Neuron (in vitro differentiated cells): ENCODE measurements at regions not wholly inside any gene's neighbourhood (a gene's known extent, or its start where the extent isn't known, plus 50 kb on each side); places are given as distances from the start of the nearest gene placed in this dataset.

Experiments used
- H2AFZ ChIP-seq: one replicate; pipeline ENCODE4 v1.6.1; 2013; ENCODE audit warnings: low read depth, mild to moderate bottlenecking, inconsistent platforms, low read length, moderate library complexity
- H3K27me3 ChIP-seq: one replicate; pipeline ENCODE4 v1.6.1; 2013; ENCODE audit warnings: low read length; ENCODE audit not compliant: insufficient read depth
- H3K36me3 ChIP-seq: one replicate; pipeline ENCODE4 v1.6.1; 2013; ENCODE audit warnings: low read length; ENCODE audit not compliant: insufficient read depth
- H3K4me1 ChIP-seq: one replicate; pipeline ENCODE4 v1.6.1; 2013; ENCODE audit warnings: low read length; ENCODE audit not compliant: insufficient read depth
- H3K4me3 ChIP-seq: 2 replicates; pipeline ENCODE4 v1.5.1; 2013; ENCODE audit warnings: mild to moderate bottlenecking, low read length, moderate library complexity
- H3K9me3 ChIP-seq: one replicate; pipeline ENCODE4 v1.6.1; 2013; ENCODE audit warnings: low read length

DNA sequence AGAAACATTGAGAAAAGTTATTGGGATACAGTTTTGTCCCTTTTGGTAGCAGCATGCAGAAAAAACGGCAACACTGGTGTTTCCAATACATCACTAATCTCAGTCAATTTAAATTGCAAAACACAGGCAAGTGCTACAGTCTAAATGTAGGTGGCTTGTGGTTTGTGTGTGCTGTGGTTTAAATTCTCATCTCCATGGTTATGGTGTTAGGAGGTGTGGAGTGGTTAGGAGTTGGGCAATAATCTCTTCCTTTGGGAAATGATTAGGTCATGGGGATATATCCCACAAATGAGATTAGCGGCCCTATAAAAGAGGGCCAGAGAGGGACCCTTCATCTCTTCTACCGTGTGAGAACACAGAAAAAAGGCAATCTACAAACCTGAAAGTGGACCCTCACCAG, 1344.3 kb downstream of the ADGRL3 start:
- H3K36me3 ChIP-seq = no peaks in the 10 kb centered on the region
- peaks cover 3% of the 10 kb centered on the region for H3K4me1 ChIP-seq
- no peak overlapping the region for H2AFZ ChIP-seq
- H3K4me3 ChIP-seq = no peak overlapping the region
- H3K9me3 ChIP-seq = no peaks in the 10 kb centered on the region
- H3K27me3 ChIP-seq = no peaks in the 10 kb centered on the region

- no peak overlapping the region for H3K4me3 ChIP-seq
- no peaks in the 10 kb centered on the region for H3K9me3 ChIP-seq
- H2AFZ ChIP-seq = no peak overlapping the region
- no peaks in the 10 kb centered on the region for H3K4me1 ChIP-seq
- H3K36me3 ChIP-seq = no peaks in the 10 kb centered on the region
- H3K27me3 ChIP-seq = no peaks in the 10 kb centered on the region
These were observed 1342.9 kb downstream of the ADGRL3 start for GRCh38 chr4:62543002-62543401.

DNA sequence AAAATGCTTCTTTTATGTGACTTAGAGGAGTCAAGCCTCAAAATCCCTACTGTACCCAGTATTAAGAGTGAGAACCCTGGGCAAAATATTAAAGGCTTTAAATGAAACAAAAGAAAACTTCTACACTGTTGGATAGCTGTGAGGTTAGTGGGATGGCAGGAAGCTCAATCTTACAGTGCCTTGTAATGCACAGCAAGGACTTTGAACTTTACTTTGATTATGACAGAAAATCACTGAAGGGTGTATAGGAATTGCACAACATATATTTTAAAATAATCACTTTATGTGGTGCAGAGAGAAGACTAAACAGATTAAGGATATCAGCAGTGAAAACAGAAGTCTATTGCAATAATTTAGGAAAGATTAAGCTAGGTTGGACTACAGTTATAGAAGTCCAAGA, 1333.4 kb downstream of the ADGRL3 start:
- no peaks in the 10 kb centered on the region for H3K9me3 ChIP-seq
- H3K4me1 ChIP-seq = peaks cover 5% of the 10 kb centered on the region
- H3K36me3 ChIP-seq = no peaks in the 10 kb centered on the region
- H3K27me3 ChIP-seq = no peaks in the 10 kb centered on the region
- H3K4me3 ChIP-seq = no peak overlapping the region
- H2AFZ ChIP-seq = no peak overlapping the region

DNA sequence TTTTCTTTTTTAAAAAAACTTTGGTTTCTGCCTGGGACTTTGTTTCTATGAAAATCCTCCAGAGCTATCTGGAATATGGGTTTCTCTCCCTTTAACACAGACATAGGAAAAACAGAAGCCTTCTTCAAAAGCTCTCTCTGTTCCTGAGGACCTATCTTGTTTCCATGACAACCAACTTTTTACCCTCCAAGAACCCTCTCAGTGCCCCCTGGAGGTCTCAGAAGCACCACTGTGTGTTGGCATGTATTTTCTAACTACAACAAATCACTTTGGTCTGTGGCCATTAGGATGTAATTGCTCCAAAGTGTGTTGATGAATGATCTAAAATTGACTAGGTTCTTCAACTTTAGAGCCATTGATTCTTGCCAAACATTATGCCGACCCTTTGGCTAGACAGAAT, 1331.6 kb downstream of the ADGRL3 start:
- Histone ChIP-seq H3K4me3 (no peak overlapping the region), H3K9me3 (no peaks in the 10 kb centered on the region), H3K27me3 (no peaks in the 10 kb centered on the region), H3K36me3 (no peaks in the 10 kb centered on the region), H2AFZ (no peak overlapping the region), H3K4me1 (peaks cover 5% of the 10 kb centered on the region)

GRCh38 chr4:62531264-62531663, 1331.1 kb downstream of the ADGRL3 start:
- Histone ChIP-seq H3K36me3 (no peaks in the 10 kb centered on the region), H3K4me3 (no peak overlapping the region), H2AFZ (no peak overlapping the region), H3K27me3 (no peaks in the 10 kb centered on the region), H3K4me1 (peaks cover 5% of the 10 kb centered on the region), H3K9me3 (no peaks in the 10 kb centered on the region)

- H3K4me1 ChIP-seq = peaks cover 5% of the 10 kb centered on the region
- H2AFZ ChIP-seq = no peak overlapping the region
- no peaks in the 10 kb centered on the region for H3K36me3 ChIP-seq
- H3K9me3 ChIP-seq = no peaks in the 10 kb centered on the region
- H3K27me3 ChIP-seq = no peaks in the 10 kb centered on the region
- no peak overlapping the region for H3K4me3 ChIP-seq
These were observed 1328.7 kb downstream of the ADGRL3 start for GRCh38 chr4:62528874-62529273.

GRCh38 chr4:62526671-62527070, 1326.5 kb downstream of the ADGRL3 start:
- Histone ChIP-seq H3K4me3 (no peak overlapping the region), H3K9me3 (no peaks in the 10 kb centered on the region), H2AFZ (no peak overlapping the region), H3K4me1 (peaks cover 5% of the 10 kb centered on the region), H3K27me3 (no peaks in the 10 kb centered on the region), H3K36me3 (no peaks in the 10 kb centered on the region)

DNA sequence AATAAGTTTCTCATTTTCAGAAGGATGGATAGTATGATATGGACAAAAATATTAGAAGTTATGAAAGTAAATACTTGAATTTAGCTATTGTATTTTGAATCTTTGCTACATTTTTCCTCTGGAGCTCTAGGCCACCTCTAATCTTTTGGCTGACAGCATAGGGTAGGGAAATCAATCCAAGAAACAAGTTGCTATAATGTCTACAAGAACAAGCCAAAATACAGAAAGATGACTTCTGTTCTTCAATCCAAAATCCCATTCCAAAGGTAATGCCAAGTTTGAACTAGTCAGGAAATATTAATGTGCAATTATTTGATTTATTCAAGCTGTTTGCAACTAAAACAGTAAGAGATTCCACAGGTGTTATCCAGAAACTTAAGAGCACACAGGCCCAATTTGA, 1323.1 kb downstream of the ADGRL3 start:
- Histone ChIP-seq H3K4me3 (no peak overlapping the region), H3K4me1 (no peaks in the 10 kb centered on the region), H2AFZ (no peak overlapping the region), H3K9me3 (no peaks in the 10 kb centered on the region), H3K27me3 (no peaks in the 10 kb centered on the region), H3K36me3 (no peaks in the 10 kb centered on the region)

DNA sequence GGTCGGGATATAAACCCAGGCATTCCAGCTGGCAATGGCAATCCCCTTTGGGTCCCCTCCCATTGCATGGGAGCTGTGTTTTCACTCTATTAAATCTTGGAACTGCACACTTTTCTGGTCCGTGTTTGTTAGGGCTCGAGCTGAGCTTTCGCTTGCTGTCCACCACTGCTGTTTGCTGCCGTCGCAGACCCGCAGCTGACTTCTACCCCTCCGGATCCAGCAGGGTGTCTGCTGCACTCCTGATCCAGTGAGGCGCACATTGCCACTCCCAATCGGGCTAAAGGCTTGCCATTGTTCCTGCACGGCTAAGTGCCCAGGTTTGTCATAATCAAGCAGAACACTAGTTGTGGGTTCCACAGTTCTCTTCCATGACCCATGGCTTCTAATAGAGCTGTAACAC, 1322.1 kb downstream of the ADGRL3 start:
- no peaks in the 10 kb centered on the region for H3K9me3 ChIP-seq
- no peaks in the 10 kb centered on the region for H3K4me1 ChIP-seq
- H3K36me3 ChIP-seq = no peaks in the 10 kb centered on the region
- no peak overlapping the region for H3K4me3 ChIP-seq
- no peaks in the 10 kb centered on the region for H3K27me3 ChIP-seq
- H2AFZ ChIP-seq = no peak overlapping the region

- no peaks in the 10 kb centered on the region for H3K27me3 ChIP-seq
- peaks cover 20% of the 10 kb centered on the region for H3K4me1 ChIP-seq
- no peaks in the 10 kb centered on the region for H3K9me3 ChIP-seq
- H3K36me3 ChIP-seq = no peaks in the 10 kb centered on the region
- no peak overlapping the region for H2AFZ ChIP-seq
- no peak overlapping the region for H3K4me3 ChIP-seq
These were observed 1317.6 kb downstream of the ADGRL3 start for GRCh38 chr4:62517716-62518115.

- Histone ChIP-seq H3K9me3 (no peaks in the 10 kb centered on the region), H2AFZ (no peak overlapping the region), H3K4me1 (peaks cover 20% of the 10 kb centered on the region), H3K27me3 (no peaks in the 10 kb centered on the region), H3K36me3 (no peaks in the 10 kb centered on the region), H3K4me3 (no peak overlapping the region)
These were observed 1313.2 kb downstream of the ADGRL3 start for GRCh38 chr4:62513306-62513705.

DNA sequence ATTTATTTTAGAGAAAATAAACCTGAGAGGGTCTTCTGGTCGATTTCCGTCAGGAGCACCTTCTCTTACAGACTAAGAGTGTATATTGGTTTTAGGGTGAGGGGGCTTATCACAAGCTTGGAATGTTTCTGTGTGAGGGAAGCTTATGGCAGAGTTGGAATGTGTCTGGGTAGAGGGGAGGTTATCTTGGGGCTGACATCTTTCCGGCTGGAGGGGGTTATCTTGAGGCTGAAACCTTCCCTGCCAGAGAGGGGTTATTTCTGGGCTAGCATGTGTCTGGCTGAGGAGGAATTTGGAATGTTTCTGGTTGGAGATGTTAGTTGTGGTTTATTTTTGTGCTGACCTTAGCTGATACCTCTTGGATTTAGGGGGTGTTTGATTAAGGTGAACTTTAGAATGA, 1312.1 kb downstream of the ADGRL3 start:
- Histone ChIP-seq H2AFZ (no peak overlapping the region), H3K36me3 (no peaks in the 10 kb centered on the region), H3K9me3 (no peaks in the 10 kb centered on the region), H3K4me3 (no peak overlapping the region), H3K27me3 (no peaks in the 10 kb centered on the region), H3K4me1 (peaks cover 20% of the 10 kb centered on the region)

- H3K36me3 ChIP-seq = no peaks in the 10 kb centered on the region
- H3K9me3 ChIP-seq = no peaks in the 10 kb centered on the region
- peaks cover 8% of the 10 kb centered on the region for H3K4me1 ChIP-seq
- H2AFZ ChIP-seq = no peak overlapping the region
- H3K4me3 ChIP-seq = no peak overlapping the region
- no peaks in the 10 kb centered on the region for H3K27me3 ChIP-seq
These were observed 1310.1 kb downstream of the ADGRL3 start for GRCh38 chr4:62510228-62510627.

DNA sequence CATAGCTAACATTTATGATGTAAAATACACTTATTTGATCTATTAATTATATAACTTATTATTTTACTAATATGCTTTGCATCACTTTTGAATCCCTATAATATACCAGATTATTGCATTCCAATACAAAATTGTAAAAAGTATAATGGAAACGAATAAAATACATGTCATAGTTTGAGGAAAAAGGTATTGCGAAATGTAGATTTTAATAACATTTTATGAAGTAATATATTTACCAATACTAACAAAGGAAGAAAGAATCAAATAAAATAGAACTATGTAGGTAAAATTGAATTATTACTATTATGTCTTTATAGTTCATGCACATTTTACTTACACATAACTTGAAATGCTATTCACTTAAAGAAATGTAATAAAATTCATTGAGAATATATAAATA, 1300.2 kb downstream of the ADGRL3 start:
- Histone ChIP-seq H3K9me3 (no peaks in the 10 kb centered on the region), H3K27me3 (no peaks in the 10 kb centered on the region), H2AFZ (no peak overlapping the region), H3K4me3 (no peak overlapping the region), H3K4me1 (no peaks in the 10 kb centered on the region), H3K36me3 (no peaks in the 10 kb centered on the region)
